NT2/D1 (cell line): ENCODE measurements at regions not wholly inside any gene's neighbourhood (a gene's known extent, or its start where the extent isn't known, plus 50 kb on each side); places are given as distances from the start of the nearest gene placed in this dataset.

ENCODE experiments used
- DNase-seq: peaks from one replicate; pipeline ENCODE4 v3.0.0-alpha.2; 2011; ENCODE audit warnings: low read depth, low spot score
- H3K27me3 ChIP-seq: 2 replicates; pipeline ENCODE4 v1.6.0; 2011; ENCODE audit warnings: mild to moderate bottlenecking; ENCODE audit not compliant: insufficient read length, insufficient read depth
- H3K36me3 ChIP-seq: 2 replicates; pipeline ENCODE4 v1.6.1; 2011; ENCODE audit warnings: mild to moderate bottlenecking, low read length, mixed read lengths; ENCODE audit not compliant: insufficient read depth, insufficient read length
- H3K4me1 ChIP-seq: 2 replicates; pipeline ENCODE4 v1.5.1; 2011; ENCODE audit not compliant: insufficient read depth, insufficient read length
- H3K4me3 ChIP-seq: 2 replicates; pipeline ENCODE4 v1.5.1; 2011; ENCODE audit warnings: low read depth; ENCODE audit not compliant: insufficient read length
- H3K9ac ChIP-seq: 2 replicates; pipeline ENCODE4 v1.6.0; 2011; ENCODE audit warnings: low read depth; ENCODE audit not compliant: insufficient read length
- H3K9me3 ChIP-seq: 2 replicates; pipeline ENCODE4 v1.5.1; 2011; ENCODE audit warnings: mild to moderate bottlenecking, low read length; ENCODE audit not compliant: insufficient read depth
- SUZ12 ChIP-seq: IDR thresholded peaks from 2 replicates; pipeline ENCODE4 v1.6.1; 2011; ENCODE audit not compliant: insufficient read length, insufficient read depth; ENCODE audit errors: extremely low read depth
- YY1 ChIP-seq: IDR thresholded peaks from 2 replicates; pipeline ENCODE4 v1.6.1; 2011; ENCODE audit not compliant: insufficient read length, insufficient read depth
- ZNF274 ChIP-seq: IDR thresholded peaks from 2 replicates; pipeline ENCODE4 v1.6.1; 2011; ENCODE audit warnings: mild to moderate bottlenecking, low read depth, low read length

DNA sequence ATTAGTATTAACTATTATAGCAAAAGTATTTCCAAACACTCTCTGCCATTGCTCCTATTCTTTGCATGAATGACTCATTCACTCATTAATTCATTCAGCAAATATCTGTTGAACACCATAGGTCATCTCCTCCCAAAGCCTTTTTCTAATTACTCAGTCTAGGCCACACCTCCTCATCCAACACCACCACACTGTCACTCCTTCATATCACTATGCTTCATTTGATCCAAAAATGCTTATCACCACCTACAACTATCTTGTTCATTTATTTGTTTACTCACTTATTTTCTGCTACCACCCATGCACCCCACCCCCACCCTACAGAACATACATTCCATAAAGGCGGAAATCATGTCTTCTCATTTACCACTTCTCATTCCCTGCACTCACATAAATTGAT, 94.4 kb upstream of the TNFSF4 start:
- Histone ChIP-seq H3K9me3 (no peaks in the 10 kb centered on the region), H3K27me3 (no peaks in the 10 kb centered on the region), H3K36me3 (no peaks in the 10 kb centered on the region), H3K4me1 (no peaks in the 10 kb centered on the region), H3K9ac (no peak overlapping the region), H3K4me3 (no peak overlapping the region)
- no peak for DNase-seq
- TF ChIP-seq ZNF274 (no peak), YY1 (no peak), SUZ12 (no peak)

GRCh38 chr1:173302366-173302765, 95.2 kb upstream of the TNFSF4 start:
- Histone ChIP-seq H3K4me1 (no peaks in the 10 kb centered on the region), H3K27me3 (no peaks in the 10 kb centered on the region), H3K4me3 (no peak overlapping the region), H3K36me3 (no peaks in the 10 kb centered on the region), H3K9ac (no peak overlapping the region), H3K9me3 (no peaks in the 10 kb centered on the region)
- DNase-seq, result no peak
- no peak for TF ChIP-seq YY1

DNA sequence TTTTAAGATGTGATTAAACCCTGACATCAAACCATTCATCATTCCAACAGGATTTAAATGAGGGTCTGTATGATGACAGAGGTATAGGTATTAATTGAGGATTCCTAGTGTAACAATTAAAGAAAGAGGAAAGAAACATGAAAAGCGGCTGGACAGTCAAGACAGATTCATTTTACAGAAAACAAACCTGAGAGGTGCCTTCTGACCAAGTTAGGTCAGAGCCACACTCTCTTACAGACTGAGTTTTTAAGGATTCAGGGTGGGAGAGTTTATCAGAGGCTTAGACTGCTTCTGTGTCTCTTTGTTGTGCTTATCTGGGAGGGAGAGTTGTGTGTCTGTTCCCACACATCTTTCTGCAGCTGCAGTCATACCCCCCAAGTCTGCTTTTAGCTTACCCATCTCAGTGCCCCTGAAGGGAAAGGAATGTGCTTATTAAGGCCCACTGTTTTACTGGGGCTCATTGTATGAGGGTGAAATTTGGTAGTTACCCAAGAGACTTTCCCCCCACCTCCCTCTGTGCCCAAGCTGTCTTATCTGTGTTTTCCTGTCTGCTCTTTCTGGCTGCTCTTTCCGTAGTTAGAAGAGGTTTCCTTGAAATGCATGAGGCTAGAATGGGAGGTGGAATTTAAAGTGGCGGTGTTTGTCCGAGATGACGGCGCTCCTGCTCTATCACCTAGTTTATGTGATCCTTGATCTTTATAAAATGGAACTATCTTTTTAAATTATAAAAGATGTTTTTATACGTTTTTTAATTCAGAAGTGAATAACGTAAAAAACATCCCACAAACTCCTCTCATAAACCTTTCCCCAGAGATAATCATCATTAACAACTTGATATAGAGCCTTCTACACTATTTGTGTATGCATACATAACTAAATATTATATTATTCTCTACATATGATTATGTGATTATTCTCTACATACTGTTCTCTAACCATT, 96.0 kb upstream of the TNFSF4 start:
- no peak overlapping the region for H3K9ac ChIP-seq
- no peak overlapping the region for H3K4me3 ChIP-seq
- TF ChIP-seq ZNF274, result no peak
- TF ChIP-seq SUZ12, result no peak
- no peak for TF ChIP-seq YY1
- H3K36me3 ChIP-seq, result no peaks in the 10 kb centered on the region
- H3K4me1 ChIP-seq, result no peaks in the 10 kb centered on the region
- DNase-seq, result peak; percentile 51
- no peaks in the 10 kb centered on the region for H3K9me3 ChIP-seq
- no peaks in the 10 kb centered on the region for H3K27me3 ChIP-seq

- Histone ChIP-seq H3K9me3 (no peaks in the 10 kb centered on the region), H3K4me1 (no peaks in the 10 kb centered on the region), H3K27me3 (no peaks in the 10 kb centered on the region), H3K9ac (no peak overlapping the region), H3K4me3 (no peak overlapping the region), H3K36me3 (no peaks in the 10 kb centered on the region)
- no peak for DNase-seq
- TF ChIP-seq ZNF274, result no peak
- no peak for TF ChIP-seq YY1
- no peak for TF ChIP-seq SUZ12
These were observed 96.9 kb upstream of the TNFSF4 start for GRCh38 chr1:173303984-173304383.

DNA sequence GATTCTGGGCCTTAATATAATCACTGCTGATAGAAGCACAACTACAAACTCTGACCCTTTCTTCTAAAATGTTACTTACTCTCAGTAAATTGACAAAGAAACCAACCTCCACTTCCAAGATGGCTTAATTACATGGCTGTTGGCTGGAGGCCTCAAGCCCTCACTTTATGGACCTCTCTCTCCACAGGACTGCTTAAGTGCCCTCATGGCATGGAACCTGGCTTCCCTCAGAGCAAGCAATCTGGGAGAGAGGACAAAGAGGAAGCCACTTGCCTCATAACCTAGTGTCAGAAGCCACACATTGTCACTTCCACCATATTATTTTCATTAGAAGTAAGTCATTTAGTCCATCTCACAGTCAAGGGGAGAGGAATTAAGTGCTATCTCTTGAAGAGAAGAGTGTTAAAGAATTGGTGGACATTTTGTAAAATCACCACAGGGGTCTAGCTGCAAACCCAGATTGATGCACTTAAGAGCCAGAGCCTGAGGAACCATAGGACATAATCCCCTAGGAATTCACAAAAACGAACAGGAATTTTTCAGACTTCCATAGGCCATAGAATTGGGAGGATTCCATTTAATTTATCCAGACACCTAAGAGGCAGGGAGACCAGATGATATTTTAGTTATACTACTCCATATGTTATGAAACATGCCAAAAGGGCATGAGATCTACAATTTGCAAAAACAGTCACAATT, 97.5 kb upstream of the TNFSF4 start:
- Histone ChIP-seq H3K27me3 (no peaks in the 10 kb centered on the region), H3K9me3 (no peaks in the 10 kb centered on the region), H3K4me3 (no peak overlapping the region), H3K4me1 (no peaks in the 10 kb centered on the region), H3K9ac (no peak overlapping the region), H3K36me3 (no peaks in the 10 kb centered on the region)
- no peak for DNase-seq
- TF ChIP-seq SUZ12, result no peak
- no peak for TF ChIP-seq YY1
- no peak for TF ChIP-seq ZNF274

- H3K9ac ChIP-seq, result no peak overlapping the region
- no peaks in the 10 kb centered on the region for H3K27me3 ChIP-seq
- DNase-seq, result no peak
- no peak for TF ChIP-seq ZNF274
- no peak for TF ChIP-seq YY1
- no peak for TF ChIP-seq SUZ12
- H3K36me3 ChIP-seq, result no peaks in the 10 kb centered on the region
- no peak overlapping the region for H3K4me3 ChIP-seq
- H3K9me3 ChIP-seq, result no peaks in the 10 kb centered on the region
- H3K4me1 ChIP-seq, result no peaks in the 10 kb centered on the region
These were observed 100.7 kb upstream of the TNFSF4 start for GRCh38 chr1:173307845-173308244.

GRCh38 chr1:173314656-173315055, 107.5 kb upstream of the TNFSF4 start:
- no peaks in the 10 kb centered on the region for H3K9me3 ChIP-seq
- no peaks in the 10 kb centered on the region for H3K4me1 ChIP-seq
- no peak for TF ChIP-seq YY1
- no peak for TF ChIP-seq SUZ12
- TF ChIP-seq ZNF274, result no peak
- H3K4me3 ChIP-seq, result no peak overlapping the region
- no peaks in the 10 kb centered on the region for H3K27me3 ChIP-seq
- H3K36me3 ChIP-seq, result no peaks in the 10 kb centered on the region
- H3K9ac ChIP-seq, result no peak overlapping the region
- DNase-seq, result no peak
